Mesendoderm (in vitro differentiated cells): ENCODE measurements at regions not wholly inside any gene's neighbourhood (a gene's known extent, or its start where the extent isn't known, plus 50 kb on each side); places are given as distances from the start of the nearest gene placed in this dataset.
"Not testable (repeated sequence)": the region's sequence is repeated elsewhere in the genome, so short reads cannot be mapped to it uniquely, and the experiment has no call there.

Experiments
- DNase-seq: peaks from one replicate; pipeline ENCODE4 v3.0.0; 2013
- H2AK5ac ChIP-seq: 2 replicates; pipeline ENCODE4 v1.6.1; 2013; ENCODE audit warnings: low read length, inconsistent platforms
- H2BK120ac ChIP-seq: 2 replicates; pipeline ENCODE4 v1.6.1; 2013; ENCODE audit warnings: low read depth, mild to moderate bottlenecking, low read length, moderate library complexity, mixed read lengths
- H2BK15ac ChIP-seq: replicated peaks from 2 replicates; pipeline ENCODE4 v1.6.1; 2013; ENCODE audit warnings: low read depth, mild to moderate bottlenecking, moderate library complexity
- H2BK5ac ChIP-seq: 2 replicates; pipeline ENCODE4 v1.6.1; 2013; ENCODE audit warnings: low read length, inconsistent platforms
- H3K18ac ChIP-seq: 2 replicates; pipeline ENCODE4 v1.6.1; 2013; ENCODE audit warnings: mild to moderate bottlenecking, low read length, mixed read lengths
- H3K23ac ChIP-seq: one replicate; pipeline ENCODE4 v1.6.1; 2013; ENCODE audit warnings: low read length
- H3K27ac ChIP-seq: 2 replicates; pipeline ENCODE4 v1.5.1; 2013; ENCODE audit warnings: low read depth, mild to moderate bottlenecking, inconsistent platforms, low read length, moderate library complexity
- H3K27me3 ChIP-seq: 2 replicates; pipeline ENCODE4 v1.6.1; 2013; ENCODE audit warnings: low read length, control low read depth, mild to moderate bottlenecking, inconsistent platforms; ENCODE audit not compliant: insufficient read depth, poor library complexity
- H3K36me3 ChIP-seq: 2 replicates; pipeline ENCODE4 v1.6.1; 2013; ENCODE audit warnings: low read length, inconsistent platforms; ENCODE audit not compliant: control insufficient read depth, insufficient read depth
- H3K4ac ChIP-seq: one replicate; pipeline ENCODE4 v1.6.1; 2013; ENCODE audit warnings: low read depth, mild to moderate bottlenecking, low read length, moderate library complexity
- H3K4me1 ChIP-seq: 2 replicates; pipeline ENCODE4 v1.6.1; 2013; ENCODE audit warnings: low read depth, low read length, inconsistent platforms; ENCODE audit not compliant: control insufficient read depth
- H3K4me2 ChIP-seq: 2 replicates; pipeline ENCODE4 v1.6.1; 2013; ENCODE audit warnings: low read length
- H3K4me3 ChIP-seq: 2 replicates; pipeline ENCODE4 v1.5.1; 2013; ENCODE audit warnings: mild to moderate bottlenecking, low read length
- H3K56ac ChIP-seq: one replicate; pipeline ENCODE4 v1.6.1; 2013; ENCODE audit warnings: low read length
- H3K79me1 ChIP-seq: 2 replicates; pipeline ENCODE4 v1.6.1; 2013; ENCODE audit warnings: low read length, inconsistent platforms
- H3K79me2 ChIP-seq: 2 replicates; pipeline ENCODE4 v1.6.1; 2013; ENCODE audit warnings: mild to moderate bottlenecking, low read length; ENCODE audit not compliant: control insufficient read depth, insufficient read depth
- H3K9ac ChIP-seq: 2 replicates; pipeline ENCODE4 v1.6.1; 2013; ENCODE audit warnings: low read length, inconsistent platforms
- H4K5ac ChIP-seq: one replicate; pipeline ENCODE4 v1.6.1; 2013; ENCODE audit warnings: low read length
- H4K8ac ChIP-seq: one replicate; pipeline ENCODE4 v1.6.1; 2013; ENCODE audit warnings: low read depth, mild to moderate bottlenecking, control low read depth, low read length, moderate library complexity
- WGBS: extraction: QIAGEN DNeasy Blood & Tissue Kit; methylation state at CpG from one replicate; pipeline ENCODE4 v1.1.7; 2013; ENCODE audit warnings: low lambda C conversion rate, missing lambda C conversion rate; ENCODE audit not compliant: insufficient coverage; ENCODE audit errors: extremely low coverage; 5-methylcytosine and 5-hydroxymethylcytosine counted together

- Histone ChIP-seq H3K27me3 (no peaks in the 10 kb centered on the region), H3K4me3 (no peak overlapping the region), H3K36me3 (no peaks in the 10 kb centered on the region), H4K5ac (no peak overlapping the region), H3K56ac (no peak overlapping the region), H3K4me2 (no peak overlapping the region), H3K79me1 (no peaks in the 10 kb centered on the region), H3K18ac (no peak overlapping the region), H3K4me1 (no peaks in the 10 kb centered on the region), H3K79me2 (no peaks in the 10 kb centered on the region), H2BK5ac (no peak overlapping the region), H2BK120ac (no peak overlapping the region), H3K27ac (no peak overlapping the region), H2AK5ac (no peak overlapping the region), H3K9ac (no peak overlapping the region), H4K8ac (no peak overlapping the region), H3K4ac (no peak overlapping the region), H2BK15ac (no peak overlapping the region), H3K23ac (no peak overlapping the region)
- no peak for DNase-seq
Observed at GRCh38 chr12:73125148-73125547, 853.0 kb downstream of the TRHDE start.

GRCh38 chr12:73136386-73136785, 864.2 kb downstream of the TRHDE start:
- H3K27ac ChIP-seq, result no peak overlapping the region
- H3K4me3 ChIP-seq, result no peak overlapping the region

GRCh38 chr12:73139642-73140041, 867.5 kb downstream of the TRHDE start:
- not testable (repeated sequence) for H4K8ac ChIP-seq

More at GRCh38 chr12:73136386-73136785, 864.2 kb downstream of the TRHDE start:
- H4K5ac ChIP-seq, result no peak overlapping the region
- peak; percentile 8 for DNase-seq
- no CpG with 5 or more reads among the region's 5 CpGs for WGBS
- H2BK120ac ChIP-seq, result no peak overlapping the region
- no peak overlapping the region for H2BK5ac ChIP-seq
- no peak overlapping the region for H3K9ac ChIP-seq
- no peak overlapping the region for H3K23ac ChIP-seq
- no peak overlapping the region for H3K4ac ChIP-seq
- no peaks in the 10 kb centered on the region for H3K79me1 ChIP-seq
- H4K8ac ChIP-seq, result no peak overlapping the region
- H2AK5ac ChIP-seq, result no peak overlapping the region
- H3K4me1 ChIP-seq, result no peaks in the 10 kb centered on the region
- H3K56ac ChIP-seq, result no peak overlapping the region
- no peak overlapping the region for H2BK15ac ChIP-seq
- no peaks in the 10 kb centered on the region for H3K27me3 ChIP-seq
- no peaks in the 10 kb centered on the region for H3K36me3 ChIP-seq
- H3K4me2 ChIP-seq, result no peak overlapping the region
- H3K18ac ChIP-seq, result no peak overlapping the region
- H3K79me2 ChIP-seq, result no peaks in the 10 kb centered on the region

GRCh38 chr12:73158341-73158740, 886.2 kb downstream of the TRHDE start:
- H3K4me3 ChIP-seq, result no peak overlapping the region

More at GRCh38 chr12:73139642-73140041, 867.5 kb downstream of the TRHDE start:
- DNase-seq, H3K79me1 ChIP-seq, H4K5ac ChIP-seq, H2AK5ac ChIP-seq, H3K56ac ChIP-seq, H3K23ac ChIP-seq, H3K27me3 ChIP-seq, H3K4me3 ChIP-seq, H2BK15ac ChIP-seq, H3K9ac ChIP-seq, H3K36me3 ChIP-seq, H3K4ac ChIP-seq, H3K18ac ChIP-seq, H2BK5ac ChIP-seq, H3K27ac ChIP-seq, H3K4me1 ChIP-seq, H3K4me2 ChIP-seq, H3K79me2 ChIP-seq, H2BK120ac ChIP-seq: not testable (repeated sequence)
- no CpG with 5 or more reads among the region's 2 CpGs for WGBS

GRCh38 chr12:73159954-73160353, 887.8 kb downstream of the TRHDE start:
- Histone ChIP-seq H3K9ac (no peak overlapping the region), H3K27ac (no peak overlapping the region), H3K27me3 (no peaks in the 10 kb centered on the region), H3K4me1 (no peaks in the 10 kb centered on the region), H3K56ac (no peak overlapping the region), H3K23ac (no peak overlapping the region), H3K79me1 (no peaks in the 10 kb centered on the region), H3K4ac (no peak overlapping the region), H2BK15ac (no peak overlapping the region), H2BK120ac (no peak overlapping the region), H2BK5ac (peak overlapping the region; percentile 25), H3K4me3 (no peak overlapping the region), H3K18ac (no peak overlapping the region), H3K79me2 (no peaks in the 10 kb centered on the region), H3K4me2 (no peak overlapping the region), H2AK5ac (no peak overlapping the region), H4K8ac (no peak overlapping the region), H4K5ac (no peak overlapping the region), H3K36me3 (no peaks in the 10 kb centered on the region)
- DNase-seq, result no peak

More at GRCh38 chr12:73158341-73158740, 886.2 kb downstream of the TRHDE start:
- Histone ChIP-seq H3K4ac (no peak overlapping the region), H3K27ac (no peak overlapping the region), H2BK120ac (no peak overlapping the region), H2AK5ac (no peak overlapping the region), H3K23ac (no peak overlapping the region), H3K79me1 (no peaks in the 10 kb centered on the region), H3K18ac (no peak overlapping the region), H3K56ac (no peak overlapping the region), H3K79me2 (no peaks in the 10 kb centered on the region), H3K27me3 (no peaks in the 10 kb centered on the region), H4K8ac (no peak overlapping the region), H3K9ac (no peak overlapping the region), H3K4me2 (no peak overlapping the region), H3K36me3 (no peaks in the 10 kb centered on the region), H4K5ac (no peak overlapping the region), H2BK5ac (no peak overlapping the region), H3K4me1 (no peaks in the 10 kb centered on the region), H2BK15ac (no peak overlapping the region)
- no peak for DNase-seq

- Histone ChIP-seq H3K56ac (no peak overlapping the region), H4K5ac (no peak overlapping the region), H4K8ac (no peak overlapping the region), H3K4ac (no peak overlapping the region), H3K36me3 (no peaks in the 10 kb centered on the region), H3K9ac (no peak overlapping the region), H3K4me3 (no peak overlapping the region), H2BK5ac (peak overlapping the region; percentile 89), H3K27ac (no peak overlapping the region), H2BK120ac (no peak overlapping the region), H3K4me1 (no peaks in the 10 kb centered on the region), H3K79me1 (no peaks in the 10 kb centered on the region), H3K79me2 (no peaks in the 10 kb centered on the region), H3K27me3 (no peaks in the 10 kb centered on the region), H2BK15ac (no peak overlapping the region), H3K18ac (no peak overlapping the region), H3K4me2 (no peak overlapping the region), H2AK5ac (no peak overlapping the region), H3K23ac (no peak overlapping the region)
- WGBS, result no CpG with 5 or more reads among the region's 2 CpGs
- peak; percentile 88 for DNase-seq
Observed at GRCh38 chr12:73161970-73162369, 889.8 kb downstream of the TRHDE start.
